B cell (primary cell): ENCODE measurements at regions not wholly inside any gene's neighbourhood (a gene's known extent, or its start where the extent isn't known, plus 50 kb on each side); places are given as distances from the start of the nearest gene placed in this dataset.

Source experiments
- ATAC-seq: fragments of 200-7000 bp; cut with Tn5 transposase; one replicate; pipeline ENCODE4 v1.10.0; 2021; ENCODE audit warnings: low read depth, mild to moderate bottlenecking, moderate number of reproducible peaks, moderate library complexity
- CTCF ChIA-PET: fragments of 350-600 bp; sonication (Branson Sonifier 250); formaldehyde crosslinking; loops from one replicate; lab custom pipeline; 2021; ENCODE audit warnings: antibody characterized with exemption, inconsistent platforms; lab: Charles Lee
- POLR2A ChIA-PET: fragments of 350-600 bp; sonication (Branson Sonifier 250); formaldehyde crosslinking; loops from one replicate; lab custom pipeline; 2021; ENCODE audit warnings: antibody characterized with exemption; lab: Charles Lee
- DNase-seq: peaks from one replicate; pipeline ENCODE4 v3.0.0; 2013
- H2AFZ ChIP-seq: 2 replicates; pipeline ENCODE4 v1.6.1; 2012; ENCODE audit warnings: mild to moderate bottlenecking, low read depth, low read length; ENCODE audit not compliant: insufficient read depth, poor library complexity, severe bottlenecking
- H3K27ac ChIP-seq, 2 donors: 1 replicate in 1 of 2; 2 replicates in 1 of 2; pipeline ENCODE4 v1.5.1; 2012 to 2013; ENCODE audit warnings: low read length in 2 of 2, mild to moderate bottlenecking in 2 of 2, moderate library complexity in 1 of 2
- H3K27me3 ChIP-seq, 4 experiments: fragments of 200-600 bp in 1 of 4; sonication (generic) in 1 of 4; replicated peaks in 1 of 4; 1 replicate in 2 of 4; 2 replicates in 2 of 4; pipeline versions ENCODE4 v1.6.1 to v1.7.0; 2013 to 2016; ENCODE audit warnings: low read length in 3 of 4, mild to moderate bottlenecking in 2 of 4, mixed read lengths in 1 of 4, moderate library complexity in 1 of 4; ENCODE audit not compliant: insufficient read depth in 4 of 4, control insufficient read depth in 3 of 4; ENCODE audit errors: control extremely low read depth in 1 of 4
- H3K36me3 ChIP-seq, 2 experiments: replicated peaks in 1 of 2; 1 replicate in 1 of 2; 2 replicates in 1 of 2; pipeline versions ENCODE4 v1.6.1 to v1.7.1; 2013; ENCODE audit warnings: low read length in 1 of 2; ENCODE audit not compliant: insufficient read depth in 2 of 2, control insufficient read depth in 1 of 2; ENCODE audit errors: control extremely low read depth in 1 of 2, extremely low read depth in 1 of 2
- H3K4me1 ChIP-seq, 2 donors: fragments of 200-600 bp in 1 of 2; sonication (generic) in 1 of 2; 1 replicate in 1 of 2; 2 replicates in 1 of 2; pipeline versions ENCODE4 v1.5.1 to v1.6.1; 2013 to 2017; ENCODE audit warnings: low read length in 2 of 2; ENCODE audit not compliant: control insufficient read depth in 2 of 2, insufficient read depth in 2 of 2
- H3K4me2 ChIP-seq: replicated peaks from 2 replicates; pipeline ENCODE3; 2012; ENCODE audit warnings: mild to moderate bottlenecking, low read depth, low read length; ENCODE audit not compliant: poor library complexity, severe bottlenecking
- H3K4me3 ChIP-seq, 5 experiments: fragments of 200-600 bp in 1 of 5; sonication (generic) in 1 of 5; 1 replicate in 3 of 5; 2 replicates in 2 of 5; pipeline versions ENCODE4 v1.5.1 to v1.7.0; 2011 to 2016; ENCODE audit warnings: low read length in 4 of 5, mild to moderate bottlenecking in 4 of 5, low read depth in 2 of 5, control low read depth in 1 of 5, moderate library complexity in 1 of 5; ENCODE audit not compliant: insufficient read depth in 1 of 5; ENCODE audit errors: control extremely low read depth in 1 of 5, extremely low read depth in 1 of 5
- H3K79me2 ChIP-seq: fragments of 200-600 bp; sonication (generic); one replicate; pipeline ENCODE4 v1.6.0; 2016; ENCODE audit warnings: low read length; ENCODE audit not compliant: control insufficient read depth, insufficient read depth
- H3K9ac ChIP-seq: fragments of 200-600 bp; sonication (generic); 2 replicates; pipeline ENCODE4 v1.6.1; 2017; ENCODE audit warnings: mild to moderate bottlenecking, low read length, moderate library complexity
- H3K9me3 ChIP-seq, 3 donors: one replicate each; pipeline versions ENCODE4 v1.6.1 to v1.7.1; 2013; ENCODE audit warnings: low read length in 2 of 3; ENCODE audit not compliant: control insufficient read depth in 2 of 3, insufficient read depth in 1 of 3; ENCODE audit errors: control extremely low read depth in 1 of 3
- H4K20me1 ChIP-seq: 2 replicates; pipeline ENCODE4 v1.6.0; 2012; ENCODE audit warnings: mild to moderate bottlenecking, low read length; ENCODE audit not compliant: insufficient read depth, control insufficient read depth, poor library complexity, severe bottlenecking
- H3K27ac Mint-ChIP-seq: one replicate; pipeline ENCODE4 v1.8.0; 2021; ENCODE audit warnings: mixed read lengths
- H3K27me3 Mint-ChIP-seq: one replicate; pipeline ENCODE4 v1.8.0; 2021; ENCODE audit warnings: mixed read lengths
- H3K4me1 Mint-ChIP-seq: one replicate; pipeline ENCODE4 v1.8.0; 2021; ENCODE audit warnings: mixed read lengths
- H3K4me3 Mint-ChIP-seq: one replicate; pipeline ENCODE4 v1.8.0; 2021; ENCODE audit warnings: mixed read lengths
- H3K9me3 Mint-ChIP-seq: one replicate; pipeline ENCODE4 v1.8.0; 2022; ENCODE audit warnings: mixed read lengths; ENCODE audit not compliant: insufficient read depth
- CTCF ChIP-seq: fragments of 200-600 bp; IDR thresholded peaks from one replicate; pipeline ENCODE4 v1.8.0; 2022; ENCODE audit warnings: antibody characterized with exemption, mild to moderate bottlenecking
- EZH2 ChIP-seq: IDR thresholded peaks from 2 replicates; pipeline ENCODE4 v1.6.1; 2012; ENCODE audit warnings: borderline replicate concordance, low read depth, mild to moderate bottlenecking, moderate library complexity, low read length; ENCODE audit not compliant: insufficient read depth, poor library complexity, severe bottlenecking
- WGBS: methylation state at CpG from one replicate; pipeline ENCODE4 v1.1.5; 2013; ENCODE audit warnings: missing lambda C conversion rate; ENCODE audit not compliant: insufficient coverage; 5-methylcytosine and 5-hydroxymethylcytosine counted together
- intact Hi-C: fragments of 100-400 bp; cut with micrococcal nuclease; formaldehyde crosslinking; loops from one replicate; pipeline ENCODE4 v1.10.0; 2022

- no peak overlapping the region for H3K27ac ChIP-seq
- DNase-seq (no peak), ATAC-seq (no peak)
- H3K4me2 ChIP-seq = no peak overlapping the region
- H2AFZ ChIP-seq = no peak overlapping the region
- H3K27me3 ChIP-seq = no peaks in the 10 kb centered on the region
- no peak overlapping the region for H3K9ac ChIP-seq
- WGBS = 93% methylated on average over 6 of the region's 7 CpGs
- H3K4me1 ChIP-seq = no peaks in the 10 kb centered on the region
- H3K9me3 Mint-ChIP-seq = no peaks in the 10 kb centered on the region
- CTCF ChIA-PET = no interaction called here
- no peak for TF ChIP-seq CTCF
- no peak for TF ChIP-seq EZH2
- peaks cover 3% of the 10 kb centered on the region for H3K4me1 Mint-ChIP-seq
- POLR2A ChIA-PET = no interaction called here
- no peak overlapping the region for H3K4me3 Mint-ChIP-seq
- no peak overlapping the region for H3K27ac Mint-ChIP-seq
- H3K9me3 ChIP-seq = no peaks in the 10 kb centered on the region
- no peaks in the 10 kb centered on the region for H4K20me1 ChIP-seq
- no peaks in the 10 kb centered on the region for H3K36me3 ChIP-seq
- no peaks in the 10 kb centered on the region for H3K79me2 ChIP-seq
- intact Hi-C loops = no loop called here
- no peak overlapping the region for H3K4me3 ChIP-seq
- H3K27me3 Mint-ChIP-seq = peaks cover 14% of the 10 kb centered on the region
Measured at GRCh38 chr2:237158194-237158593, 72.5 kb downstream of the COPS8 start.

- ChIA-PET POLR2A (no interaction called here), CTCF (interaction anchor here (0.7 to 1.0 kb wide), 2 partner anchors 413 to 510 kb away, joined by 3 to 4 read pairs; no protein-coding TSS in a partner anchor)
- ATAC-seq = no peak
- peaks cover 3% of the 10 kb centered on the region for H3K4me1 Mint-ChIP-seq
- no peaks in the 10 kb centered on the region for H4K20me1 ChIP-seq
- no peak overlapping the region for H3K27ac ChIP-seq
- no peaks in the 10 kb centered on the region for H3K9me3 ChIP-seq
- intact Hi-C loops = no loop called here
- no peaks in the 10 kb centered on the region for H3K27me3 ChIP-seq
- H3K4me3 Mint-ChIP-seq = no peak overlapping the region
- H3K9me3 Mint-ChIP-seq = no peaks in the 10 kb centered on the region
- no peak overlapping the region for H3K27ac Mint-ChIP-seq
- no peak overlapping the region for H2AFZ ChIP-seq
- no peak overlapping the region for H3K9ac ChIP-seq
- H3K27me3 Mint-ChIP-seq = peaks cover 13% of the 10 kb centered on the region
- H3K4me2 ChIP-seq = no peak overlapping the region
- H3K4me1 ChIP-seq = no peaks in the 10 kb centered on the region
- no peak for DNase-seq
- H3K4me3 ChIP-seq = no peak overlapping the region
- no peak for TF ChIP-seq CTCF
- no peak for TF ChIP-seq EZH2
- 82% methylated on average over 8 of the region's 10 CpGs for WGBS
- no peaks in the 10 kb centered on the region for H3K36me3 ChIP-seq
- H3K79me2 ChIP-seq = no peaks in the 10 kb centered on the region
Measured at GRCh38 chr2:237159006-237159911, 73.6 kb downstream of the COPS8 start.
